Stomach smooth muscle (tissue), 2 donors: ENCODE measurements at regions not wholly inside any gene's neighbourhood (a gene's known extent, or its start where the extent isn't known, plus 50 kb on each side); places are given as distances from the start of the nearest gene placed in this dataset.
A peak's percentile ranks its signal among the peaks of the same experiment; 100 is the strongest.

Source experiments
- H3K27ac ChIP-seq: one replicate; pipeline ENCODE4 v1.7.0; 2013; ENCODE audit warnings: mild to moderate bottlenecking, low read length, inconsistent platforms
- H3K27me3 ChIP-seq, 2 donors: one replicate each; pipeline ENCODE4 v1.7.0; 2013; ENCODE audit warnings: low read length in 2 of 2; ENCODE audit not compliant: insufficient read depth in 2 of 2, control insufficient read depth in 1 of 2
- H3K36me3 ChIP-seq, 2 donors: one replicate each; pipeline ENCODE4 v1.7.0; 2013; ENCODE audit warnings: low read length in 2 of 2; ENCODE audit not compliant: control insufficient read depth in 2 of 2, insufficient read depth in 2 of 2
- H3K4me1 ChIP-seq: one replicate; pipeline ENCODE4 v1.7.0; 2013; ENCODE audit warnings: low read length; ENCODE audit not compliant: control insufficient read depth, insufficient read depth
- H3K4me3 ChIP-seq, 2 donors: one replicate each; pipeline ENCODE4 v1.7.0; 2013; ENCODE audit warnings: low read length in 2 of 2
- H3K9ac ChIP-seq, 2 donors: one replicate each; pipeline ENCODE4 v1.7.0; 2013; ENCODE audit warnings: low read length in 2 of 2, mild to moderate bottlenecking in 1 of 2
- H3K9me3 ChIP-seq, 2 donors: one replicate each; pipeline ENCODE4 v1.7.0; 2013; ENCODE audit warnings: low read length in 2 of 2; ENCODE audit not compliant: control insufficient read depth in 2 of 2
- donor health status: healthy.
- donor health status: Pancreatic carcinoma.

DNA sequence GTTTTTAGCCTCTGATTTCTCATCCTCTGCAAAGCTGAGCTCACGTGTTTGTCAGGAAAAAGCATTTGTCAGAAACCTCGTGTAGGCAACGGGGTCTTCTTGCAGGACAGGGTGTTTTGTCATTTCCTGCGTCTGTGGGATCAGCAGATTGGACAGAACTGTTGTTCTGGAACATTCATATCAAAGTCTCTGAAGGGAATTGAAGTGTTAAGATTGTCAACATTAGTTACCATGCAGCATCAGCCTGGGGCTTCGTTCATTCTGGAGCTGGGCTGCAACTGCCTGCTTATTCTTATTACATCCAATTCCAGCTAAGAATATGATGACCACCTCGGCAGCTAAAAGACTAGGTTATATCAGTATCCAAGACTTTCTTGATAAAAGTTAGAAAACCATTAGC lies 71.0 kb upstream of the RALGAPA2 start:
- no peak overlapping the region for H3K27ac ChIP-seq
- no peaks in the 10 kb centered on the region for H3K4me1 ChIP-seq
- no peak overlapping the region for H3K9ac ChIP-seq

DNA sequence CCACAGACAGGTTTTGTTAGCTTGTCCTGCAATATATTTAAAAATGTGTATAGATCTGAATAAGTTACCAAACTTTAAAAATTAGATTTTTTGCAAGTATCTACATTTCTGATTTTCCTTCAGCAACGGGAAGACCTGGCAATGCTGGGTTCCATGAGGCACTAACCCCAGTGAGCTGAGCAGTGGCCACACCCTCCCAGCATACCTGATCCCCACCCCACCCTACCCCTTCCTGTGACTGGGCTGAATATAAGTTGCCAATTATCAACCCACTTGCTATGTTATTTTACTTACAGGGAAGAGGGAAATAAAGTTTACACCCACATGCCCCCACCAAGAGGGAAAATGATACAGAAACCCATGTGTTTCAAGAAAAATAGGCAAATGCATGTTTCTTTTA lies 70.3 kb upstream of the RALGAPA2 start:
- H3K36me3 ChIP-seq = no peaks in the 10 kb centered on the region
- H3K4me3 ChIP-seq = no peak overlapping the region
- H3K9me3 ChIP-seq = peaks cover 5 to 7% of the 10 kb centered on the region in 2 donors
- H3K4me1 ChIP-seq = no peaks in the 10 kb centered on the region
- H3K27ac ChIP-seq = no peak overlapping the region
- H3K27me3 ChIP-seq = no peaks in the 10 kb centered on the region
- no peak overlapping the region for H3K9ac ChIP-seq

More for the DNA sequence above, 71.0 kb upstream of the RALGAPA2 start:
- no peak overlapping the region for H3K4me3 ChIP-seq
- H3K27me3 ChIP-seq = no peaks in the 10 kb centered on the region
- peaks cover 5 to 7% of the 10 kb centered on the region in 2 donors for H3K9me3 ChIP-seq
- no peaks in the 10 kb centered on the region for H3K36me3 ChIP-seq

DNA sequence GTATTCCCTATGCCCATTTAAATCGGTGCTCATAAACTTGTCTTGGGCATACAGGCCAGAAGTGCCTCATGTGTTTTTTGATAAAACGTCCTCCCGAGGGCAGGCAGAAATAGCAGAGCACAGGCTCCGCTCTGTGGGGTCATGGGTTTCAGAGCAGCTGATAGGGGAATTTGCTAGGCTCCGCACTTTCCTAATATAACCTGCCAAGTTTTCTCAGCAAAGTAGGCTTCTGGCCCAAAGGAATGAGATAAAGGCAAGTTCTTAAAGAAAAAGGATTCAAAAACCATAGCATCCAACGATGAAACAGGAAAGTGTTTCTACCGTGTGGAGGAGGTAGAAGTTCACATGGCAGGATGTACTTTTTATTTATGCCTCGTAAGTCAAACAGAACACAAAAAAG lies 69.8 kb upstream of the RALGAPA2 start:
- no peaks in the 10 kb centered on the region for H3K36me3 ChIP-seq
- H3K4me3 ChIP-seq = no peak overlapping the region
- H3K9ac ChIP-seq = no peak overlapping the region
- H3K4me1 ChIP-seq = no peaks in the 10 kb centered on the region
- H3K27me3 ChIP-seq = no peaks in the 10 kb centered on the region
- no peak overlapping the region for H3K27ac ChIP-seq
- H3K9me3 ChIP-seq = peaks cover 5 to 7% of the 10 kb centered on the region in 2 donors

DNA sequence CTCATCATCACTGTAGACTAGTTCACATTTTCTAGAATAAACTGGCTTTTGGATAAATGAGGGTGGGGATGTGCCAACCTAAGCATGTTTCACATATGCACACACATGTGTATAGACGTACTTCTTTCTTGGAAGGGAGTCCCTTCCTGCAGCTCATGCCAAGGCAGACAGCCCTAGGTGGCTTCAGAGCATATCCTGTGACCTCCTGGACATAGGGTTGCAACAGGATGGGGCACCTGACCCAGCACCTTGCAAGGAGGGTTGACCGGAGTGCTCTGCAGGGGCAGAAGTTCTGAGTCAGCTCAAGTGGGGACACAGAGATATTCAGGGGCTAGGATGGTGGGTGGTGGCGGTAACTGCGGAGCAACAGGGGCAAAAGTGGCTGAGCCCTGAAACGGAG lies 68.6 kb upstream of the RALGAPA2 start:
- H3K36me3 ChIP-seq = no peaks in the 10 kb centered on the region
- no peaks in the 10 kb centered on the region for H3K4me1 ChIP-seq
- no peak overlapping the region for H3K27ac ChIP-seq
- no peaks in the 10 kb centered on the region for H3K27me3 ChIP-seq
- peaks cover 4 to 8% of the 10 kb centered on the region in 2 donors for H3K9me3 ChIP-seq
- H3K9ac ChIP-seq = no peak overlapping the region
- H3K4me3 ChIP-seq = no peak overlapping the region

DNA sequence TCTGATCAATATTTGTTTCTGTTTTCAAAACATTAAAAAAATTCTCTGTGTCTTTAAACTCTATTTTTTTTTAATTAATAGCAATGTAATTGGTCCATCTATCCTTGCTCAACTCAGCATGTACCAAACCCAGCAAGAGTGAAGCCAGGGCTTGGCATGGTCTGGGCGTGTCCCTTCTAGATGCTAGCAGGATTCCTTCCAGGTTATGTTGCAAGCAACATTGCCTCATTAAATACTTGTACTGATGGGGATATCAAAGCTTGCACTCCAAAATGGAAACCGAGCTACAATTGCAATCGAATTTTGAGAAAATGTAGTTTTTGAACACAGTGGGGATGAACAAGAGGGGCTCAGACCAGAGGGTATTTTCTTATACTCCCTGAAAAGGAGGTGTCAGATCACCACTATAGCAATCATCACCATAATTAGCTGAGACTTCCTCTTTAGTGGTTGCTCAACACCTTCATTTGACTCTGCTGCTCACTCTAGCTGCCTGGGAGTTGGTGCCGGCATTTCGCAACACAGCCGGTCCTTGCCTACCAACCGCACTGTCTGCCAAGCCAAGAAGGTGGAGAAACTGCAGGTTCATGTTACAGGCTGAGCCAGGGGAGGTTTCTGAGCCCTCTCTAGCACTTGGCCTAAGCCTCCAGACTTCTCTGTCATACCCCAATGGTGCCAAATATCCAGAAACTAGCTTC lies 67.8 kb upstream of the RALGAPA2 start:
- H3K4me3 ChIP-seq = no peak overlapping the region
- no peaks in the 10 kb centered on the region for H3K36me3 ChIP-seq
- H3K4me1 ChIP-seq = no peaks in the 10 kb centered on the region
- H3K9me3 ChIP-seq = peaks cover 0 to 6% of the 10 kb centered on the region in 2 donors
- no peaks in the 10 kb centered on the region for H3K27me3 ChIP-seq
- no peak overlapping the region for H3K9ac ChIP-seq
- H3K27ac ChIP-seq = no peak overlapping the region

DNA sequence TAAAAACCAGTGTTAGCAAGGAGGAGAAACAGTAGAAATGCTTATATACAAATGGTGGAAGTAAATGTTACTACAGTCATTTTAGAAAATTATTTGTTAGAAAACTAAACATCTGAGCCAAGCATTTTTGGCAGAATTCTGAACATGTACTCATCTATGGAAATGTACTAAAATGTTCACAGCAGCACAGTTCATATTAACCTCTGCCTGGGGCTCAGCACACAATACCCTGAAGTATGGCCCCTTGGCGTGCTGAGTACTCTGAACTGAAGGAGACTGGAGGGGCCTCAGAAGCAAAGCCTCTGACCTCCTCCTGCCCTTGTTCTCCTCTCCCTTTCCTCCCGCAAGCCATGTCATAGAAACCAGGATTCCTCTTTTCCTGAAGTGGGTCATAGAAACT lies 66.2 kb upstream of the RALGAPA2 start:
- Histone ChIP-seq H3K27ac (no peak overlapping the region), H3K4me3 (no peak overlapping the region), H3K4me1 (no peaks in the 10 kb centered on the region), H3K27me3 (no peaks in the 10 kb centered on the region), H3K36me3 (no peaks in the 10 kb centered on the region), H3K9ac (no peak overlapping the region), H3K9me3 (peaks cover 0 to 4% of the 10 kb centered on the region in 2 donors)

DNA sequence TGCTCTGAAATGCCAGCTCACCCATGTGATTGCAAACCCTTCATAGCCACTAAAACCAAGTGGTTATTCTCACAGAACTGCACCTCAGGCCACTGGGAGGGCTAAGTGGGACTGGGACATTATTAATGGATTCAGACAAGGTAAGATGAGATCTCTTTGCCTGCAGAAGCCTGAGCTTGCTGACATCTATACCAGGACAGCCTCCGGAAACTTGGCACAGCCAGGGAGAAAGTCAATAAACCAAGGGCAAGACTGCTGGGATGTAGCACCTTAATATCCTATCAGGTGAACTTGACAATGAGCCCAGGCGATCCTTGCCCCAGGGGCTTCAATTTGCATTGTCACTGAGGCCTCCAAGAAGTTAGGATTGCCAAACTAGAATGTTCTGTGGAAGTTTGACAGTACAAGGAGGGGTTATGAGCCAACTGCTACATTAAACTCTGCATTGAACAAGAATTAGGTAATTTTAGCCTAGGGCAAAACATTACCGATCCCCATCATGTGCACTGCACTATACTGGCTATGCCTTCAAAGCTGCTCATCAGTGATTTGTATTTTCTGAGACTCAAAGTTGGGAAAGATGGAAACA lies 60.1 kb upstream of the RALGAPA2 start:
- H3K9me3 ChIP-seq = peaks cover 0 to 4% of the 10 kb centered on the region in 2 donors
- H3K9ac ChIP-seq = no peak overlapping the region
- no peak overlapping the region for H3K4me3 ChIP-seq
- no peak overlapping the region for H3K27ac ChIP-seq
- H3K27me3 ChIP-seq = no peaks in the 10 kb centered on the region
- no peaks in the 10 kb centered on the region for H3K36me3 ChIP-seq
- no peaks in the 10 kb centered on the region for H3K4me1 ChIP-seq

DNA sequence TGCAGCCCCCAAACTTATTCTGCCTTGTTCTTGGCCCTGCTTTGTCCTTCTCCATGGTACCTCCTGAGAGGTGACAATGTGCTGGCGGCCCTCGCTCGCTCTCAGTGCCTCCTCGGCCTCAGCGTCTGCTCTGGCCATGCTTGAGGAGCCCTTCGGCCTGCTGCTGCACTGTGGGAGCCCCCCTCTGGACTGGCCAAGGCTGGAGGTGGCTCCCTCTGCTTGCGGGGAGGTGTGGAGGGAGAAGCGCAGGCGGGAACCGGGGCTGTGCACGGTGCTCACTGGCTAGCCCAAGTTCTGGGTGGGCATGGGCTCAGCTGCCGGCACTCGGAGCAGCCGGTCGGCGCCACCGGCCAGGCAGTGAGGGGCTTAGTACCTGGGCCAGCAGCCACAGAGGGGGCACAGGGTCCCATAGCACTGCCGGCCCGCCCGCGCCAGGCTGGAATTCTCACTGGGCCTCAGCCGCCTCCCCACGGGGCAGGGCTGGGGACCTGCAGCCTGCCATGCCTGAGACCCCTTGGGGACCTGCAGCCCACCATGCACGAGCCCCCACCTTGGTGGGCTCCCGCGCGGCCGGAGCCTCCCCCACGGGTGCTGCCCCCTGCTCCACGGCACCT lies 55.9 kb upstream of the RALGAPA2 start:
- no peak overlapping the region for H3K27ac ChIP-seq
- H3K9me3 ChIP-seq = no peaks in the 10 kb centered on the region
- no peaks in the 10 kb centered on the region for H3K4me1 ChIP-seq
- H3K27me3 ChIP-seq = no peaks in the 10 kb centered on the region
- no peak overlapping the region for H3K9ac ChIP-seq
- no peaks in the 10 kb centered on the region for H3K36me3 ChIP-seq
- no peak overlapping the region for H3K4me3 ChIP-seq

DNA sequence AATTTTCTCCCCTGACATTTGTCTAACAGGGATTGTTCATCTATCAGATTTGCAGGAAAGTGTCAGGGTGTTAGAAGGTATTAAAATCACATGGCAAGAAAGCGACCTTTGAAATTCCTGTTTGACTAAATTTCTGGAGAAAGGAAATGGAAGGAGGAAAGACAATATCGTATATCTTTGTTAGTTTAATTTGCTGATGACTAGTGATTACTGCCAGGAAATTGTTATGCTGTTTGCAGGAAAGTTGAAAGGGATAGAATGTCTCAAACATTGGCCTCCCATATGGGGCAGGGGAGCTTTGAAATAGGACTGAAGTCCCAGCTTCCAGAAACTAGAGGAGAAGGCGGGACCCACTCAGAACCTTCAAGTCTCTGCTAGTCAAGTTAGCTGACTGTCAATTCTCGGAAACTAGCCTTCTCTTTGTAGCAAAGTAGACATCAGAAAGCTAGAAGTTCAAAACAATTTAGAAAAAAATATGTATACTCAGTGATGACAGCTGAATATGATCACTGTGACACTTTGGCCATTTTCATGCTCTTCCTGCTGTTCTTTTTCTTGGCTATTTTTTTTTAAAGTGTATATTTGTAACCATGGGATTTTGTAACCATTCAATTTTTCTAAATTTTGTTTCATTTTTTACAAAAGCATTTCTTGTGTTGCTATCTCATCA lies 53.4 kb upstream of the RALGAPA2 start:
- Histone ChIP-seq H3K36me3 (no peaks in the 10 kb centered on the region), H3K9ac (no peak overlapping the region), H3K4me3 (no peak overlapping the region)

DNA sequence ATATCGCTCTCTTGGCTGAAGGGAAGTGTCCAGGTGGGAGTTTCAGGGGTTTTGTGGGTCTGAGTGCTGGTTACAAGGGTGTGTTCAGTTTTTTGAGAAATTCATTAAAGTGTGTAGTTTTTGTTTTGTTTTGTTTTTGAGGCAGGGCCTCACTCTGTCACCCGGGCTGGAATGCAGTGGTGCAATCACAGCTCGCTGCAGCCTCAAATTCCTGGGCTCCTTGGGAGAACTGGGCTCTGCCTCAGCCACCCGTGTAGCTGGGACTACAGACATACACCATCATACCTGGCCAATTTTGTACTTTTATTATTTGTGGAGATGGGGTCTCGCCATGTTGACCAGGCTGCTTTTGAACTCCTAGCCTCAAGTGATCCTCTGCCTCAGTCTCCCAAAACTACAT lies 51.2 kb upstream of the RALGAPA2 start:
- Histone ChIP-seq H3K4me1 (no peaks in the 10 kb centered on the region), H3K36me3 (no peaks in the 10 kb centered on the region), H3K27me3 (peaks cover 2 to 3% of the 10 kb centered on the region in 2 donors), H3K9me3 (no peaks in the 10 kb centered on the region), H3K27ac (no peak overlapping the region), H3K9ac (no peak overlapping the region), H3K4me3 (no peak overlapping the region)

More for the DNA sequence above, 53.4 kb upstream of the RALGAPA2 start:
- peaks cover 2 to 3% of the 10 kb centered on the region in 2 donors for H3K27me3 ChIP-seq
- H3K9me3 ChIP-seq = no peaks in the 10 kb centered on the region
- H3K4me1 ChIP-seq = no peaks in the 10 kb centered on the region
- peak overlapping the region; percentile 11 for H3K27ac ChIP-seq
